ENCODE measurements at regions not wholly inside any gene's neighbourhood (a gene's known extent, or its start where the extent isn't known, plus 50 kb on each side); places are given as distances from the start of the nearest gene placed in this dataset.
A peak's percentile ranks its signal among the peaks of the same experiment; 100 is the strongest.

DNA sequence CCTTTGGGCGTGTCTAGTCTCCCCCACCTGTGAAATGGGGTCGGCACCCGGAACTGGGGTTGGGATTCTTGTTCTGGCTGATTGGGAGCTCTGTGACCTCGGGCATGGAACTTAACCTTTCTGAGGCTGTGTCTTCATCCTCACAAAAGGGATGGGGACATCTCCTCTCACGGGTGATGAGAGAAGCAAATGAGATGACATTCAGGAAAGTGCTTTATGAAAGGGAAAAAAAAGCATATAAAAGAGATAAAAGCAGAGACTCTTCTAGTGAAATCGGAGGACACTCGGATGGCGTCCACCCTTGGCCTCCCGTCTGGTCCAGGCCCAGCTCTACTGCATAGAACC, 98.9 kb downstream of the LRRC74A start:
- Histone ChIP-seq H3K27ac (ENCODE audit: low read depth, low read length) (no peak overlapping the region), H3K36me3 (ENCODE audit: insufficient read depth, low read length) (no peaks in the 10 kb centered on the region), H3K27me3 (ENCODE audit: insufficient read depth, low read length) (no peaks in the 10 kb centered on the region), H2AFZ (ENCODE audit: low read length) (no peak overlapping the region), H3K79me2 (ENCODE audit: insufficient read depth, low read length) (no peaks in the 10 kb centered on the region), H3K4me1 (ENCODE audit: insufficient read depth, low read length) (peaks cover 26% of the 10 kb centered on the region), H3K4me3 (ENCODE audit: insufficient read depth, low read length) (no peak overlapping the region), H3K9me3 (ENCODE audit: low read depth, low read length) (no peaks in the 10 kb centered on the region), H4K20me1 (ENCODE audit: insufficient read depth, low read length) (no peaks in the 10 kb centered on the region), H3K4me2 (ENCODE audit: insufficient read depth, low read length) (no peak overlapping the region)
- DNase-seq (ENCODE audit: insufficient read length, low spot score, missing footprints) = no peak
- TF ChIP-seq, protein P1, sequence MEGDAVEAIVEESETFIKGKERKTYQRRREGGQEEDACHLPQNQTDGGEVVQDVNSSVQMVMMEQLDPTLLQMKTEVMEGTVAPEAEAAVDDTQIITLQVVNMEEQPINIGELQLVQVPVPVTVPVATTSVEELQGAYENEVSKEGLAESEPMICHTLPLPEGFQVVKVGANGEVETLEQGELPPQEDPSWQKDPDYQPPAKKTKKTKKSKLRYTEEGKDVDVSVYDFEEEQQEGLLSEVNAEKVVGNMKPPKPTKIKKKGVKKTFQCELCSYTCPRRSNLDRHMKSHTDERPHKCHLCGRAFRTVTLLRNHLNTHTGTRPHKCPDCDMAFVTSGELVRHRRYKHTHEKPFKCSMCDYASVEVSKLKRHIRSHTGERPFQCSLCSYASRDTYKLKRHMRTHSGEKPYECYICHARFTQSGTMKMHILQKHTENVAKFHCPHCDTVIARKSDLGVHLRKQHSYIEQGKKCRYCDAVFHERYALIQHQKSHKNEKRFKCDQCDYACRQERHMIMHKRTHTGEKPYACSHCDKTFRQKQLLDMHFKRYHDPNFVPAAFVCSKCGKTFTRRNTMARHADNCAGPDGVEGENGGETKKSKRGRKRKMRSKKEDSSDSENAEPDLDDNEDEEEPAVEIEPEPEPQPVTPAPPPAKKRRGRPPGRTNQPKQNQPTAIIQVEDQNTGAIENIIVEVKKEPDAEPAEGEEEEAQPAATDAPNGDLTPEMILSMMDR (IDR thresholded peaks at IDR 0.05; ENCODE audit: extremely low read depth, low read depth, low read length) = no peak

DNA sequence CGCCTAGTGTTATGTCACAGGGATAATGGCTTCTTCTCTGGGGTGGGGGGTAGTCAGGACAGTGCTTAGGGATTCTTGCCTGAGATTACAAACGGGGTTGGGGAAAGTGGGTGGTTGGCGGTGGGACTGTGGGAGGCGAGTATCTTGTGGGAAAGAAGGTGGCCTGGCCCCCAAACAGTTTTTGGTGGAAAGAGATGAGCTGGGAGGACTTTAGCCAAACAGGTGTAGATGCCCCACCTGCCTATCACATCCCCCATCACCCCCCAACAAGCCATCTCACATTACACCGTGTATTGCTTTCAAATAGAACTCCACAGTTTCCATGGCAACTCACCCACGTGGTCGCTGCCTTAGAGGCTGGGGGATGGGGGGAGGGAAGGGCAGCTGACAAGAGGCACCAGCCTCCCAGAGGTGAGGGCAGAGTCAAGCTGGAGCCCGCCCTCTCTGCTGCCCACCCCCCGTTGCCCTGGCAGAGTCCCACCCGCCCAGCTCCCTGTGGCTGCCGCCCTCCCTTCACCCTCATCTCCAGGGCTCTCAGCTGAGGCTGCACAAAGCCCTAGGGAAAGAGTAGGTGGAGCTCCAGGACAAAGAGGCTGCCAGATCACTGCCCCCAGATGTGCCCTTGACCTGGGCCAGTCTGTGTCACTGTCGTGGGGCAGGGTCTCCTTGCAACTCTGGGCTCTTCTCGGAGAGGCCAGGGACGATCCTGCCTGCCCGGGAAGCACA, 98.3 kb downstream of the LRRC74A start:
- TF ChIP-seq, protein P1 (IDR thresholded peaks at IDR 0.05; ENCODE audit: extremely low read depth, low read depth, low read length) = no peak
- Histone ChIP-seq H2AFZ (ENCODE audit: low read length) (no peak overlapping the region), H3K9me3 (ENCODE audit: low read depth, low read length) (no peaks in the 10 kb centered on the region), H4K20me1 (ENCODE audit: insufficient read depth, low read length) (no peaks in the 10 kb centered on the region), H3K27ac (ENCODE audit: low read depth, low read length) (no peak overlapping the region), H3K4me1 (ENCODE audit: insufficient read depth, low read length) (peaks cover 31% of the 10 kb centered on the region), H3K36me3 (ENCODE audit: insufficient read depth, low read length) (no peaks in the 10 kb centered on the region), H3K27me3 (ENCODE audit: insufficient read depth, low read length) (no peaks in the 10 kb centered on the region), H3K79me2 (ENCODE audit: insufficient read depth, low read length) (no peaks in the 10 kb centered on the region), H3K4me2 (ENCODE audit: insufficient read depth, low read length) (no peak overlapping the region), H3K4me3 (ENCODE audit: insufficient read depth, low read length) (no peak overlapping the region)
- peak; percentile 80 for DNase-seq (ENCODE audit: insufficient read length, low spot score, missing footprints)

DNA sequence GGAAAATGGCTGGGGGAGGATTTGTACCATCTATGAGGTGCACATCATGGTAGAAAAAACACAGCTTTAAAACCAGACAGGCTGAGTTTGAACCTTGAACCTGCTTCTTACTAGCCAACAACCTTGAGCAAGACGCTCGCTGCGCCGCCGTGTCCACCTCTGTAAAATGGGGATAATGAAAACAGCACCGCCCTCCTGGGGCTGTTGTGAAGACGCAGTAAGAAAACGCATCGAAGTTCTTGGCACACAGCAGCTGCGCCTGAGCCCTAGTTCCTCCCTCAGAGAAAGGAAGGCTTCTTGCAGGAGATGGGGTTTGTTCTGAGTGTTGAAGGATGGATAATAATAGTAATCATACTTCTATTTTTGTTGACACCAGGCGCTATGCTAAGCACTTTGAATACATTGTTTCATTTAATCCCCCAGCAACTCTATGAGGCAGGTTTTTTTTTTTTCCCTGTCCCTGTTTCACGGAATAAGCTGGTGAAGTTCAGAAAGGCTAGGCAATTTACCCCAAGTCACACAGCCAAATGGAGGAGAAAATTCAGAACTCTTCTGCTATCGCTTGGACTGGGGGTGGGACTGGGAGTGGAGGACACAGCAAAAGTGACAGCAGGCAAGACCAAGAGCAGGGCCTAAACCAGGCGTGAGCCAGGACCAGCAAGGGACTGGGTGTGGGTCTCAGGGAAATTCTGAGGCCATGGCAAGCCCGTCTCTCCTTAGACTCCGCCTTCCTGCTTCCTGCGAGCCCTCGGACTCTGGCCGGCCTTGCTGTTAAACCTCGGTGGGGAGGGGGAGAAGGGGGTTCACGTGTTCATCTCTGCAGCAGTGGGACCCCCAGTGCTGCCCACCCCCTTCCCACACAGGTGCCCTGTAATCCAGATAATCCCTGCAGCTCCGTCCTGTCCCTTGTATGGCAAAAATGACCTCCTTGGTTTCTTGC, 97.5 kb downstream of the LRRC74A start:
- Histone ChIP-seq H3K27ac (ENCODE audit: low read depth, low read length) (no peak overlapping the region), H3K4me2 (ENCODE audit: insufficient read depth, low read length) (no peak overlapping the region), H3K9me3 (ENCODE audit: low read depth, low read length) (no peaks in the 10 kb centered on the region), H3K4me3 (ENCODE audit: insufficient read depth, low read length) (no peak overlapping the region), H2AFZ (ENCODE audit: low read length) (no peak overlapping the region), H4K20me1 (ENCODE audit: insufficient read depth, low read length) (no peaks in the 10 kb centered on the region), H3K4me1 (ENCODE audit: insufficient read depth, low read length) (peaks cover 36% of the 10 kb centered on the region), H3K27me3 (ENCODE audit: insufficient read depth, low read length) (no peaks in the 10 kb centered on the region), H3K79me2 (ENCODE audit: insufficient read depth, low read length) (no peaks in the 10 kb centered on the region), H3K36me3 (ENCODE audit: insufficient read depth, low read length) (no peaks in the 10 kb centered on the region)
- peak; percentile 66 for DNase-seq (ENCODE audit: insufficient read length, low spot score, missing footprints)
- TF ChIP-seq, protein P1 (IDR thresholded peaks at IDR 0.05; ENCODE audit: extremely low read depth, low read depth, low read length) = no peak

DNA sequence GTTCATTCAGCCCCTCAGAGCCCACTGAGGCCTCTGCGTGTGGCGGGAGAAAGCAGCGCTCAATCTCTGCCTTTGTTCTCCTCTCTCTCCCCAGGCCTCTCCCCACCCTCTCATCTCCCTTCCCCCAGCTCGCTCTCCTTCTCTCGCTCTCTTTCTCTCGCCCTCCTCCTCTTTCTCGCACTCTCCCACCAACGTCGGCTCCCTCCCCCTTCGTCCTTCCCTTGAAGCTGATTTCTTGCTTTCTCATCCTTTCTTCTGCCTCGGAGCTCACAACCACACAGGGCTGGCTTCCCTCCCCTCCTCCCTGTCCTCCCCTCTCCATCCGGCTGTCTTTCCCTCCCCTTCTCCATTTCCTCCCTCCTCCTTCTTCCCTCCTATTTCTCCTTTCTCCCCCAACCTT, 96.4 kb downstream of the LRRC74A start:
- Histone ChIP-seq H3K79me2 (ENCODE audit: insufficient read depth, low read length) (no peaks in the 10 kb centered on the region), H2AFZ (ENCODE audit: low read length) (peak overlapping the region; percentile 8), H3K36me3 (ENCODE audit: insufficient read depth, low read length) (no peaks in the 10 kb centered on the region), H3K4me2 (ENCODE audit: insufficient read depth, low read length) (no peak overlapping the region), H3K4me3 (ENCODE audit: insufficient read depth, low read length) (no peak overlapping the region), H3K4me1 (ENCODE audit: insufficient read depth, low read length) (peaks cover 36% of the 10 kb centered on the region), H3K9me3 (ENCODE audit: low read depth, low read length) (no peaks in the 10 kb centered on the region), H3K27ac (ENCODE audit: low read depth, low read length) (no peak overlapping the region), H4K20me1 (ENCODE audit: insufficient read depth, low read length) (no peaks in the 10 kb centered on the region), H3K27me3 (ENCODE audit: insufficient read depth, low read length) (no peaks in the 10 kb centered on the region)
- TF ChIP-seq, protein P1 (IDR thresholded peaks at IDR 0.05; ENCODE audit: extremely low read depth, low read depth, low read length) = no peak
- peak; percentile 37 for DNase-seq (ENCODE audit: insufficient read length, low spot score, missing footprints)
